NCI-H2107 (cell line): ENCODE measurements at regions not wholly inside any gene's neighbourhood (a gene's known extent, or its start where the extent isn't known, plus 50 kb on each side); places are given as distances from the start of the nearest gene placed in this dataset.
"Not testable (repeated sequence)": the region's sequence is repeated elsewhere in the genome, so short reads cannot be mapped to it uniquely, and the experiment has no call there.

Experiments
- DNase-seq: peaks from one replicate; lab custom pipeline; 2025; lab: John Stamatoyannopoulos, UW

GRCh38 chr11:92027136-92027535, 197.5 kb upstream of the FAT3 start:
- DNase-seq: not testable (repeated sequence)

GRCh38 chr11:92026664-92027063, 198.0 kb upstream of the FAT3 start:
- no peak for DNase-seq

DNA sequence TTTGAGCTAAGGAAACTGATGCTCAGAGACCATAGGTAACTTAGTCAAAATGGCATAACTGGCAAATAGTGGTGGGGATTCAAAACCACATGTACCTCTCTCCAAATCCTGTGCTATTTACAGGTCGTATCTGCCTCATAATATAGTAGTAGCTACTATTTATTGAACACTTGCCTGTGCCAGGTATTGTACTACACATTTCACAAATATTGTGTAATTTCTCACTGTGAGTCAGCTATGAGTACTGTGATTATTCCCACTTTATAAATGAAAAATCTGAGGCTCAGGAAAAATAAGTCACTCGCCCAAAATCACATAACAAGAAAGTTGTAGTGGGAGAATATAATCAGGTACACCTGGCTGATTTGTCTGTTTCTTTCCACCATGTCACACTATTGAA, 199.8 kb upstream of the FAT3 start:
- no peak for DNase-seq

- DNase-seq: no peak
These were observed 202.1 kb upstream of the FAT3 start for GRCh38 chr11:92022499-92022898.

DNA sequence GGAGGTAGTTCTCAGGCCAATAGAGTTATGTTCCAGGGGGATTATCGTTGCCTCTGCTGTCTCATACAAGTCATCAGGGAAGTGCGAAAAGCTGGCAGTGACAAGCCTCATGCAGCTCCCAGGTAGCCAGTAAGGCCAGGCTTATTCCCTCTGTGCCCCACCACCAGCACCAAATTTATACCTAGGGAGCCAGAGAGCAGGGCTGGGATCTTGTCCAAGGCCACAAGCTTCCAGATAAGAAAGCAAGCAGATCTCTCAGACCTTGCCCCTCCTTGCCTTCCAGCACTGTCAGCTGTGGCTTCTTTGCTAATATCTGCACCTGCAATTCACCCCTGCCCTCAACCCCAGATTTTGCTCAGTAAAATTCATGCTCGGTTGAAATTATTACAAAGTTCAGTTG, 206.3 kb upstream of the FAT3 start:
- no peak for DNase-seq

- no peak for DNase-seq
These were observed 216.4 kb upstream of the FAT3 start for GRCh38 chr11:92008249-92008648.

DNA sequence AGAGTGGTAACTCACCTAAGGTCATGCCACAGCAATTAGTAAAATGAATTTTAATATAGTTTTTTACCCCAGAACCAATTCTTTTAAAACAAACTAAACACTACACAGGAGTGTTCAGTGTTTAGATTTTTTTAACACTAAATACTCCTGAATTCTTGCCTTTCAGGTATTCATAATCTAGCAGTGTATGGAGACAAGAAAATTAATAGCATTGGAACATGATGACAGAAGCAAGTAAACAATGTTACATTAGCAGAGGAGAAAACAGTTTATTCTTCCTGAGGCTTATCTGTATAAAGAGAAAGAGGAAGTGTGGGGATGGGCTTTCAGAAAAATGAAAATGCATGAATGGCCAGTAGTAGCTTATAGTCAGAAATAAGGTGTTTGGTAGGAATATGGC, 222.1 kb upstream of the FAT3 start:
- no peak for DNase-seq

- no peak for DNase-seq
These were observed 226.1 kb upstream of the FAT3 start for GRCh38 chr11:91998481-91998880.

DNA sequence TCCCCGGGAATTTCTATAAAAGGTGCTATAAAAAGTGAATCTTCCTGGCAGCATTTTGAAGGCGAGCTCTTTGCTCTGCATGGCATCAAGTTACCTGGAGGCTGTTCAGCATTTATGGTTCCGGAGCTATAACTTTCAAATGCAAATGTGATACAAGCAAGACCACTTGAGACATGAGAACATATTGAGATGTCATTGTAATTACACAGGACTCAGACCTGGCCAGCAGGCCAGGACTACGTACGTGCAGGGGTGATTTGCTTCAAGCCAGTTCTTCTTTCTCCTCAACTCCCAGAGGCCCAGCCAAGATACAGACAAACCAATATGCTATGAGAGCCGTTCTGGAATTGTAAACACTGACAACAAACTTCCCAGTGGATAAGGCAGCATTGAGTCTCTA, 227.4 kb upstream of the FAT3 start:
- no peak for DNase-seq

GRCh38 chr11:91996526-91996925, 228.1 kb upstream of the FAT3 start:
- DNase-seq: no peak

- not testable (repeated sequence) for DNase-seq
These were observed 236.2 kb upstream of the FAT3 start for GRCh38 chr11:91988443-91988842.

GRCh38 chr11:91986218-91986617, 238.4 kb upstream of the FAT3 start:
- DNase-seq: no peak

DNA sequence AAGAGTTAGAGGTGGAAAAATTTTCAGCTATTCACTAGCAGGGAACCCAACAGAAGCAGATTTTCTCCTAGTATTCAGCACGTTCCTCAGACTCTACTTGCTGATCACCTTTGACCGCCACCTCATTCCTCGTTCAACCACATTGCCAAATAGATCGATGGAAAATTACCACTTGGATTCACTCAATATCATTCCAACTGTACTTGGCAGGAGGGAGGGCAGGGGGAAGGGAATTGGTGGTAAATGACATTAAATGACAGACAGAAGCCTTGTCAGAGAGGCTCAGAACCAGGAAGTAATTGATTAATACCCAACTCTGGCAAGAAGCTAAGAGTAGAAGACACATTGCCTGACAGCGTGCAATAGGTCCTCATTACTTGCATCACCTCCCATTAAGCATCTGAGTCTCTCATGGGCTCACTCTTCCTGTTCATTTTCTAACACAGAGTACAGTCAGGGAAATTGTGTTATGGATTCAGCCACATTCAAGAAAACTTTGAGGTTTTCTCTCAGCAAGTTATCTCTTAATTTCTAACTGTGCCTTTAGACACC, 240.5 kb upstream of the FAT3 start:
- DNase-seq: no peak

DNA sequence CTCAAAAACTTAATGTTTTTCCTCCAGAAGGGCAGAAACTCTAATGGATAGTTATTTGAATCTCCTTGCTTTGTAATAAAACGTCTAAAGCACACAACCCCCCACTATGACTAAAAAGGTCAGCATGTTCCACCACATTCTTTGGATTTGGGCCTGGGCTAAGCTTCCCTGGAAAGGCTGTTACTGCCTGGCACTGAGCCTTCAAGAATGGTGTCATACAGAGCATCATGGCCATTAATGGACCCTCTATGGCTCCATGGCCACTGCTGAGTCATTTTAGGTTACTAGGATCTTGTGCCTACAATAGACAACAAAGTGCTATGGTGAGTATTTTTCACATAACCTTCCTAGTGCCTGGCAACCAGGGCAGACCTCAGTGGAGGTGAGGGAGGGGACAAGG, 242.6 kb upstream of the FAT3 start:
- DNase-seq: no peak

- no peak for DNase-seq
These were observed 244.8 kb upstream of the FAT3 start for GRCh38 chr11:91979775-91980174.

DNA sequence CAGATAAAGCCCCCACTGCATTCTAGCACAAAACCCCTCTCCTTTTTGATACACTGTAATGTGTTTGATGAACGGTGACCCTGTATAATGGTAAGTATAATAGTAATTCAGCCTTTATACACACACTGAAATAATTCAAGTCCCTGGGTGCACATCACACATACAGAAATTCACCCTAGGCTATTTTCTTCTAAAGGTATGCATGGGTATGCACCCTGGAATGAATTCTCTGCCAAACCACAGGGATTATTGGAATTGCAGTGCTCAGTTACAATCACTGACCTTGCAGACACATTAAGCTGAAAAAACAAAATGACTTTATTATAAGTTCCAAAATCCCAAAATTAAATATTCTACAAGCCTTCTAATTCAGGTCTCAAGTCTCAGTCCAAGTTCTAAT, 245.9 kb upstream of the FAT3 start:
- no peak for DNase-seq

DNA sequence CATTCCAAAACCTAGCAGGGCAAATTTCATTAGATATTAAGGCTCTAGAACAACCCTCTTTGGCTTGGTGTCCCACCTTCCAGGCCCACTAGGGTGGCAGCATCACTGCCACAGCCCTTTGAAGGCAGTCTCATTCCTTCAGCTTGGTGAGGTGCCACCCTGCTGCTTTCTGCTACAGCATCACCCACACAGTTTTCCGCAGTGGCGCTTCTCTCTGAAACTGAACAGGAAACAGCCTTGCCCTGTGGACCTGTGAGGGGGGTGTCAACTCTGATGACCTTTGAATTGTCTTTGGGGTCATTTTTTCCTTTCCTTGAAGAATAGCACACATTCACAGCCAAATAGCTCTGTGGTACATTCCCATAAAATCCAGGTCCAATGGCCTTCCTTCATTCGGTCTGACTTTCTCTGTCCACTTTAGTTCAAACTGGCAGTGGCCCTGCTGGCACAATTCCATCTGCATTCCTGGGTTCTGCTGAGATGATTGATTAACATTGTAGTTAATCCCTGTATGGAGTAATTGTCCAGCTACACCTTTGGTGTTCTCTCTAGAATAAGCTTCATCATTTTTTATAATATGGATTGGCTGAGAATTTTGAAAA, 251.9 kb upstream of the FAT3 start:
- DNase-seq: no peak

DNA sequence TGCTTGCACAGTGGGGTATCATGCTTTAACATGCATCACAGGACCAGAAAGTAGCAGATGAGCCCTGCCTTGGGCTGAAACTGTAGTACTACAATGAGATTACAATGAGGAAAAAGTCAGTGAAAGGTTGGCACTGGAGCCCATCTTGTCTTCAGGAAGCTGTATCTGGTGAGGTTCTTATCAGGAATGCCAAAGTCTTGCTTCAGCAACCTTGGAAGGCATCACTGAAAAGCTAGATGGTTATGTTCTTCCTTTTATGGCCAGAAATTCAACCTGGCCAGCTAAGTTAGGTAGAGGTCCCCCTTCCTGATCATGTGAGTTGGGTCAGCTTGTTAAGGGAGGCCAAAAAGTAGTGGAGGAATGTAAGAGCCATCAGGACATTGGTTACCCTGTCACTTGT, 254.0 kb upstream of the FAT3 start:
- no peak for DNase-seq

DNA sequence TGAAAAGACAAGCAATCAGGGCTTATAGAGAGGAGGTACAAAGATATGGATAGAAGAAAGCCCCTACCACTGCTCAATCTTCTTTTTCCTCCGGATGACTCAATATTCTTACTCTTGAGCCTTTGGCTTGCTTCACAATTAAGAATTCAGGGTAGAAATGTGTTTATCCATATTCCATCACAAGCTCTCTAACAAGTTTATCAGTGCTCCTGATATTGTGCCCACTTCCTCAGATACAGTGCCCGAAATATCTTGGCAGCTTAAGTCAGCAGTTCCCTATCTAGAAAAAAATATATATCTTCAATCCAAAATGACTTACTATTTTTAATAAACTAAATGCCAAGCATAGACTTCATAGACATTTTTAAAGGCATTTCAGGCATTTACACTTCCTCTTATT, 255.1 kb upstream of the FAT3 start:
- DNase-seq: no peak

DNA sequence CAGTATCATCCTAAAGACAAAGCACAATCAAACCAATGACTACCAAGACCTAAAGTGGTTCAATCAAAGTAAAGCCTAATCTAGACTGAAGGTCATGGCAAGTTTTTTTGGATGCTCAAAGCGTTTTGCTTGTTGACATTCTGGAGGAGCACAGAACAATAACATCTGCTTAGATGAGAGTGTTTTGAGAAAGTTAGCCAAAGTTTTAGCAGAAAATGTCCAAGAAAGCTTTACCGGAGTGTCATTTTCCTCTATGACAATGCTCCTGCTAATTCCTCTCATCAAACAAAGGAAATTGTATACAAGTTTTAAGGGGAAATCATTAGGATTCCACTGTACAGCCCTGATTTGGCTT, 256.9 kb upstream of the FAT3 start:
- DNase-seq: no peak

DNA sequence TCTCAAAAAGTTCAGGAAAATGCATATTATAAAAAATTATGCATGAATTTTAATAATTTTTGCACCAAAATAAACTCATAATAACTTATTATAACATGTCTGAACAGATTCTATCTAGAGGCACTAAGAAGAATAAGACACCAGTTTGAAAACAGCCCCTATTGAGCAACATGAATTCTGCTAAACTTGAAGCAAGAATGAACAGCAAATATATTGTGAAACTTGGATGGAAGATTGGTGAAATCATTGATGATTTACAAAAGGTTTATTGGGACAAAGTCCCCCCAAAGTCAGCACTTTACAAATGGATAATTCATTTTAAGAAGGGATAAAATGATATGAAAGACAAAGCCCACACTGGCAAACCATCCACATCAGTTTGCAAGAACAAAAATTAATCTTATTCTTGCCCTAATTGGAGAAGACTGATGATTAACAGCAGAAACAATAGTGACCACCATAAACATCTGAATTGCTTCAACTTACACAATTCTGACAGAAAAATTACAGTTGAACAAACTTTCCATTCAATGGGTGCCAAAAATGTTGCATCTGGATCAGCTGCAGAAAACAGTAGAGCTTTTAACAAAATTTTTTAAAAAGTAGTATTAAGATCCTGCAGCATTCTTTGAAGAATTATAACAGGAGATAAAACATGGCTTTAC, 257.5 kb upstream of the FAT3 start:
- DNase-seq: no peak

DNA sequence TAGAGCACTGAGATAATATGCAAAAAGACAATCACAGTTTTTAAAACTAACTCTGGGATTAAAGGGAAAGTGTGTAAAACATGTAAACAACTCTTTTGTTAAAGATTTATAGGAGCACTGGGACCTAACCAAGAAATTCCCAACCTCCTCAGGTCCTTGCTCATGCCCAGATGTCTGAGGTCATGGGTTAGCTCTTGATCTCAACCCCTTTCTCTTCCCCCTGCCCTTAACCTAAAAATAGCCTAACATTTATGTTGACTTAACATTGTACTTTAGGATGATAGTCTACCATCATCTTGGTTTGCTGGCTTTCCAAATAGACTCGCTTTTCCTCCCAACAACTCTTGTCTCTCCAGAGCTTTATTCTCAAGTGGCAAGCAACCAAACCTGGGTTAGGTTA, 258.2 kb upstream of the FAT3 start:
- no peak for DNase-seq

GRCh38 chr11:91960770-91961169, 263.8 kb upstream of the FAT3 start:
- no peak for DNase-seq

DNA sequence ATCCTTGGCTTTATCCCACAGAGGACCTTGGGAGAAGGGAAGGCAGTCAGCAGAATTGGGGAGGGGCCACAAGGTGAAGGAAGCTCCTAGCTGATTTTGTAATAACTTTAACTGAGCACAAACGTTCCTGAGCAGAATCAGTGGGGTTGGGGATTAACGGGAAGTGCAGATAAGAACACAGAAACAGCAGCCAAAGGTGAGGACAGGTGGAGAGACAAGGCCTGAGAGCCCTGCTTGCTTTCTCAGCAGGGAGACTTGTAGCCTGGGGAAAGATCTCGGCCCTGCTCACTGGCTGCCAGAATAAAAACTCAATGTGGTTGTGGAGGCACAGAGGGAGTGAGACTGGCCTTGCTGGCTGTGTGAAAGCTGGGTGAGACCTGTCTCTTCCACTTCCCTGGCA, 265.2 kb upstream of the FAT3 start:
- no peak for DNase-seq
